ENCODE measurements at regions not wholly inside any gene's neighbourhood (a gene's known extent, or its start where the extent isn't known, plus 50 kb on each side); places are given as distances from the start of the nearest gene placed in this dataset.

DNA sequence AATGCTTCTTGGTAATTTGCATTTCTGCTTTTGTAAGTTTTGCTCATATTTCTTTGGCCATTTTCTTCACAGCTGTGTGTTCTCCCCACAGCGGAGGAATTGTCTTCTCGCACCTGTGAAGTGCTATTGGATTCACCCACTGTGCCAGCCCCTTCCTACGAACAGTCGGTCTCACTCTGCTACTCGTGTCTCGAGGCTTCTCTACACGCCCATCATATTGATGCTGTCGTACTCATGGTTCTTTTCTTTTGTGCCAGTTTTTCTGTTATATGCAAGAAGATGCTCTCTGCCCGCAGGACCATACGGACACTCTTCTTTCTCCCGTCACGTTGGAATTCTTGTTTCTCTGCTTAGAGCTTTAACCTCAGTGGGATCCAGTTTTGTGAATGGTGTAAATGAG, 200.3 kb downstream of the DLL1 start:
- no peaks in the 10 kb centered on the region; the same call in 2 of the 3 replicates for H3K4me1 Mint-ChIP-seq

DNA sequence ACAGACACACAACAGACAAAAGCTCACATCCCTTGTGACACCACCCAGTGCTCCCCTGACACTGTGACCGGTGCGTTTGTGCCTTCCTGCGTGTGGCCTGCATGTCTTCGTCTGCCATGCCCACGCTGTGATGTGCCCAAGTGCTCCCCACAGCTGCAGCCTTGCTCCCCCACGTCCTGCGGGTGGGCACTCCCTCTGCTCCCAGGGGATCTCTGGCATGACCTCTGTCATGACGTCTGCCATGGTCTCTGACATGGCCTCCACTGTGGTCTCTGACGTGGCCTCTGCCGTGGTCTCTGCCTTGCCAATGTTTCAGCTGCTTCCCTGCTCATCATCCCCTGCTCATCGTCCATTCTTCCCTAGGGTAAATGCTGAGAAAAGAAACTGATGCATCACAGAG, 200.9 kb downstream of the DLL1 start:
- no peak for ATAC-seq
- TF ChIP-seq STAT1 (IDR thresholded peaks at IDR 0.05; ENCODE audit: unreplicated experiment): no peak
- no peak for TF ChIP-seq POLR2AphosphoS5 (IDR thresholded peaks at IDR 0.05; ENCODE audit: low read depth)
- TF ChIP-seq, protein P1, sequence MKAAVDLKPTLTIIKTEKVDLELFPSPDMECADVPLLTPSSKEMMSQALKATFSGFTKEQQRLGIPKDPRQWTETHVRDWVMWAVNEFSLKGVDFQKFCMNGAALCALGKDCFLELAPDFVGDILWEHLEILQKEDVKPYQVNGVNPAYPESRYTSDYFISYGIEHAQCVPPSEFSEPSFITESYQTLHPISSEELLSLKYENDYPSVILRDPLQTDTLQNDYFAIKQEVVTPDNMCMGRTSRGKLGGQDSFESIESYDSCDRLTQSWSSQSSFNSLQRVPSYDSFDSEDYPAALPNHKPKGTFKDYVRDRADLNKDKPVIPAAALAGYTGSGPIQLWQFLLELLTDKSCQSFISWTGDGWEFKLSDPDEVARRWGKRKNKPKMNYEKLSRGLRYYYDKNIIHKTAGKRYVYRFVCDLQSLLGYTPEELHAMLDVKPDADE (IDR thresholded peaks at IDR 0.05): no peak
- no peak for TF ChIP-seq EZH2 (IDR thresholded peaks at IDR 0.05; ENCODE audit: low read depth, unreplicated experiment)
- H3K9me2 ChIP-seq (ENCODE audit: insufficient read depth): no peaks in the 10 kb centered on the region
- no peak overlapping the region for H2AFZ ChIP-seq
- peaks cover 3% of the 10 kb centered on the region; the same call in 1 of the 3 replicates for H3K36me3 Mint-ChIP-seq (ENCODE audit: low read depth)
- no peak overlapping the region for H3K4me3 ChIP-seq
- no peaks in the 10 kb centered on the region for H3K36me3 ChIP-seq (ENCODE audit: insufficient read depth)
- peaks cover 3% of the 10 kb centered on the region; the same call in 2 of the 3 replicates for H3K9me3 Mint-ChIP-seq
- H3K4me1 ChIP-seq (ENCODE audit: insufficient read depth): no peaks in the 10 kb centered on the region
- H3K27me3 Mint-ChIP-seq (ENCODE audit: insufficient read depth, low read depth, poor library complexity): peaks cover 10% of the 10 kb centered on the region
- H3K27me3 ChIP-seq (ENCODE audit: insufficient read depth): no peaks in the 10 kb centered on the region
- DNase-seq (ENCODE audit: low spot score): no peak
- no peak overlapping the region for H3K27ac ChIP-seq (ENCODE audit: low read depth)
- no peak overlapping the region for H3K27ac Mint-ChIP-seq
- H3K79me2 ChIP-seq (replicated peaks; ENCODE audit: insufficient read depth): no peaks in the 10 kb centered on the region
- no peaks in the 10 kb centered on the region for H3F3A ChIP-seq (replicated peaks; ENCODE audit: low read depth)
- no peak overlapping the region for H3K4me3 Mint-ChIP-seq
- no peaks in the 10 kb centered on the region; the same call in 2 of the 3 replicates for H3K4me1 Mint-ChIP-seq
- H3K4me2 ChIP-seq: no peak overlapping the region
- H4K20me1 ChIP-seq (replicated peaks; ENCODE audit: insufficient read depth): no peaks in the 10 kb centered on the region

More for the DNA sequence above, 200.3 kb downstream of the DLL1 start:
- Histone ChIP-seq H3K36me3 (ENCODE audit: insufficient read depth) (no peaks in the 10 kb centered on the region), H3K4me3 (no peak overlapping the region), H3K27ac (ENCODE audit: low read depth) (no peak overlapping the region), H2AFZ (no peak overlapping the region), H3K79me2 (replicated peaks; ENCODE audit: insufficient read depth) (no peaks in the 10 kb centered on the region), H3F3A (replicated peaks; ENCODE audit: low read depth) (no peaks in the 10 kb centered on the region), H4K20me1 (replicated peaks; ENCODE audit: insufficient read depth) (no peaks in the 10 kb centered on the region), H3K4me1 (ENCODE audit: insufficient read depth) (no peaks in the 10 kb centered on the region), H3K27me3 (ENCODE audit: insufficient read depth) (no peaks in the 10 kb centered on the region), H3K4me2 (no peak overlapping the region), H3K9me2 (ENCODE audit: insufficient read depth) (no peaks in the 10 kb centered on the region)
- Mint-ChIP-seq H3K27me3 (ENCODE audit: insufficient read depth, low read depth, poor library complexity) (peaks cover 10% of the 10 kb centered on the region), H3K36me3 (ENCODE audit: low read depth) (peaks cover 3% of the 10 kb centered on the region; the same call in 1 of the 3 replicates), H3K27ac (no peak overlapping the region), H3K4me3 (no peak overlapping the region), H3K9me3 (peaks cover 3% of the 10 kb centered on the region; the same call in 2 of the 3 replicates)
- DNase-seq (ENCODE audit: low spot score) (no peak), ATAC-seq (no peak)
- TF ChIP-seq EZH2 (IDR thresholded peaks at IDR 0.05; ENCODE audit: low read depth, unreplicated experiment) (no peak), ZNF114 (CRISPR knock-in tag; IDR thresholded peaks at IDR 0.05) (no peak), EZH2phosphoT487 (IDR thresholded peaks at IDR 0.05; ENCODE audit: unreplicated experiment) (no peak), ZNF331 (CRISPR knock-in tag; IDR thresholded peaks at IDR 0.05; ENCODE audit: low read depth) (no peak), JUNB (IDR thresholded peaks at IDR 0.05; ENCODE audit: unreplicated experiment) (no peak), NANOG (IDR thresholded peaks at IDR 0.05; ENCODE audit: borderline replicate concordance) (no peak), POLR2AphosphoS5 (IDR thresholded peaks at IDR 0.05; ENCODE audit: low read depth) (no peak)
- TF ChIP-seq, protein P1 (IDR thresholded peaks at IDR 0.05): no peak
- TF ChIP-seq, protein P2, sequence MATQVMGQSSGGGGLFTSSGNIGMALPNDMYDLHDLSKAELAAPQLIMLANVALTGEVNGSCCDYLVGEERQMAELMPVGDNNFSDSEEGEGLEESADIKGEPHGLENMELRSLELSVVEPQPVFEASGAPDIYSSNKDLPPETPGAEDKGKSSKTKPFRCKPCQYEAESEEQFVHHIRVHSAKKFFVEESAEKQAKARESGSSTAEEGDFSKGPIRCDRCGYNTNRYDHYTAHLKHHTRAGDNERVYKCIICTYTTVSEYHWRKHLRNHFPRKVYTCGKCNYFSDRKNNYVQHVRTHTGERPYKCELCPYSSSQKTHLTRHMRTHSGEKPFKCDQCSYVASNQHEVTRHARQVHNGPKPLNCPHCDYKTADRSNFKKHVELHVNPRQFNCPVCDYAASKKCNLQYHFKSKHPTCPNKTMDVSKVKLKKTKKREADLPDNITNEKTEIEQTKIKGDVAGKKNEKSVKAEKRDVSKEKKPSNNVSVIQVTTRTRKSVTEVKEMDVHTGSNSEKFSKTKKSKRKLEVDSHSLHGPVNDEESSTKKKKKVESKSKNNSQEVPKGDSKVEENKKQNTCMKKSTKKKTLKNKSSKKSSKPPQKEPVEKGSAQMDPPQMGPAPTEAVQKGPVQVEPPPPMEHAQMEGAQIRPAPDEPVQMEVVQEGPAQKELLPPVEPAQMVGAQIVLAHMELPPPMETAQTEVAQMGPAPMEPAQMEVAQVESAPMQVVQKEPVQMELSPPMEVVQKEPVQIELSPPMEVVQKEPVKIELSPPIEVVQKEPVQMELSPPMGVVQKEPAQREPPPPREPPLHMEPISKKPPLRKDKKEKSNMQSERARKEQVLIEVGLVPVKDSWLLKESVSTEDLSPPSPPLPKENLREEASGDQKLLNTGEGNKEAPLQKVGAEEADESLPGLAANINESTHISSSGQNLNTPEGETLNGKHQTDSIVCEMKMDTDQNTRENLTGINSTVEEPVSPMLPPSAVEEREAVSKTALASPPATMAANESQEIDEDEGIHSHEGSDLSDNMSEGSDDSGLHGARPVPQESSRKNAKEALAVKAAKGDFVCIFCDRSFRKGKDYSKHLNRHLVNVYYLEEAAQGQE (IDR thresholded peaks at IDR 0.05; ENCODE audit: unreplicated experiment): no peak

Data from GM23338 (cell line).